Neural cell (in vitro differentiated cells): ENCODE measurements at regions not wholly inside any gene's neighbourhood (a gene's known extent, or its start where the extent isn't known, plus 50 kb on each side); places are given as distances from the start of the nearest gene placed in this dataset.

ENCODE experiments used
- H2AFZ ChIP-seq: fragments of 200-600, 300-800 bp; sonication (generic), shearing (Covaris generic); 2 replicates; pipeline ENCODE4 v1.6.0; 2014; ENCODE audit warnings: low read depth, mild to moderate bottlenecking, antibody characterized with exemption, low read length, moderate library complexity
- H3F3A ChIP-seq: fragments of 200-600 bp; shearing (Covaris generic); 2 replicates; pipeline ENCODE4 v1.6.1; 2016; ENCODE audit warnings: mild to moderate bottlenecking, moderate library complexity, mixed read lengths, antibody characterized with exemption, low read length; ENCODE audit not compliant: insufficient read depth, poor library complexity, severe bottlenecking
- H3K27ac ChIP-seq: fragments of 200-600, 300-800 bp; sonication (generic), shearing (Covaris generic); 2 replicates; pipeline ENCODE4 v1.5.1; 2014; ENCODE audit warnings: mild to moderate bottlenecking, low read length, moderate library complexity
- H3K27me3 ChIP-seq: fragments of 300-800, 200-600 bp; sonication (generic), shearing (Covaris generic); 2 replicates; pipeline ENCODE4 v1.6.0; 2014; ENCODE audit warnings: mild to moderate bottlenecking, low read depth, low read length, moderate library complexity; ENCODE audit not compliant: insufficient read depth
- H3K36me3 ChIP-seq: fragments of 300-800, 200-600 bp; sonication (generic), shearing (Covaris generic); 2 replicates; pipeline ENCODE4 v1.5.1; 2014; ENCODE audit warnings: mild to moderate bottlenecking, antibody characterized with exemption, low read length, moderate library complexity; ENCODE audit not compliant: insufficient read depth
- H3K4me2 ChIP-seq: fragments of 300-800, 200-600 bp; sonication (generic), shearing (Covaris generic); 2 replicates; pipeline ENCODE4 v1.6.0; 2014; ENCODE audit warnings: mild to moderate bottlenecking, low read length
- H3K4me3 ChIP-seq: fragments of 300-800, 200-600 bp; sonication (generic), shearing (Covaris generic); 2 replicates; pipeline ENCODE4 v1.5.1; 2014; ENCODE audit warnings: mild to moderate bottlenecking, low read length, moderate library complexity
- H3K79me2 ChIP-seq: fragments of 200-600 bp; shearing (Covaris generic); replicated peaks from 2 replicates; pipeline ENCODE4 v1.6.0; 2014; ENCODE audit warnings: mild to moderate bottlenecking, low read length, moderate library complexity; ENCODE audit not compliant: insufficient read depth
- H3K9ac ChIP-seq: fragments of 300-800, 200-600 bp; sonication (generic), shearing (Covaris generic); 2 replicates; pipeline ENCODE4 v1.6.1; 2016; ENCODE audit warnings: mild to moderate bottlenecking, low read length, mixed read lengths
- H3K9me2 ChIP-seq: fragments of 200-600 bp; shearing (Covaris generic); 2 replicates; pipeline ENCODE4 v1.6.1; 2016; ENCODE audit warnings: mild to moderate bottlenecking, low read length, mixed read lengths; ENCODE audit not compliant: insufficient read depth
- H3K9me3 ChIP-seq: fragments of 200-600, 300-800 bp; sonication (generic), shearing (Covaris generic); 2 replicates; pipeline ENCODE4 v1.6.1; 2016; ENCODE audit warnings: mild to moderate bottlenecking, mixed run types, low read length, moderate library complexity, mixed read lengths
- H4K20me1 ChIP-seq: fragments of 200-600 bp; shearing (Covaris generic); 2 replicates; pipeline ENCODE4 v1.6.1; 2016; ENCODE audit warnings: mild to moderate bottlenecking, mixed run types; ENCODE audit not compliant: insufficient read depth
- CTCF ChIP-seq: fragments of 450-650 bp; IDR thresholded peaks from 2 replicates; pipeline ENCODE4 v1.5.1; 2014; ENCODE audit warnings: antibody characterized with exemption, mild to moderate bottlenecking, moderate library complexity; ENCODE audit not compliant: poor library complexity, severe bottlenecking
- EP300 ChIP-seq: fragments of 450-650 bp; conservative IDR thresholded peaks from 2 replicates; pipeline ENCODE4 v1.6.1; 2014; ENCODE audit warnings: antibody characterized with exemption, mild to moderate bottlenecking, moderate library complexity; ENCODE audit not compliant: poor library complexity, severe bottlenecking
- EZH2 ChIP-seq: fragments of 200-600, 300-800 bp; shearing (Covaris generic), sonication (generic); IDR thresholded peaks from 2 replicates; pipeline ENCODE4 v1.6.1; 2014; ENCODE audit warnings: antibody characterized with exemption, low read length, borderline replicate concordance, mild to moderate bottlenecking; ENCODE audit not compliant: insufficient read depth, poor library complexity, severe bottlenecking
- MXI1 ChIP-seq: fragments of 450-650 bp; conservative IDR thresholded peaks from 2 replicates; pipeline ENCODE4 v1.6.1; 2014; ENCODE audit warnings: antibody characterized with exemption, mild to moderate bottlenecking; ENCODE audit not compliant: poor library complexity, severe bottlenecking
- POLR2AphosphoS5 ChIP-seq: IDR thresholded peaks from 2 replicates; pipeline ENCODE4 v1.6.1; 2012
- RAD21 ChIP-seq: fragments of 450-650 bp; conservative IDR thresholded peaks from 2 replicates; pipeline ENCODE4 v1.6.1; 2014; ENCODE audit warnings: antibody characterized with exemption, mild to moderate bottlenecking, moderate library complexity
- SMC3 ChIP-seq: fragments of 450-650 bp; conservative IDR thresholded peaks from 2 replicates; pipeline ENCODE4 v1.6.1; 2014; ENCODE audit warnings: antibody characterized with exemption, mild to moderate bottlenecking, moderate library complexity; ENCODE audit not compliant: poor library complexity
- TAF1 ChIP-seq: IDR thresholded peaks from 2 replicates; pipeline ENCODE4 v1.6.1; 2012; ENCODE audit warnings: low read depth
- TF ChIP-seq, protein P1 (sequence below): IDR thresholded peaks from 2 replicates; pipeline ENCODE4 v1.6.1; 2012; ENCODE audit warnings: borderline replicate concordance

DNA sequence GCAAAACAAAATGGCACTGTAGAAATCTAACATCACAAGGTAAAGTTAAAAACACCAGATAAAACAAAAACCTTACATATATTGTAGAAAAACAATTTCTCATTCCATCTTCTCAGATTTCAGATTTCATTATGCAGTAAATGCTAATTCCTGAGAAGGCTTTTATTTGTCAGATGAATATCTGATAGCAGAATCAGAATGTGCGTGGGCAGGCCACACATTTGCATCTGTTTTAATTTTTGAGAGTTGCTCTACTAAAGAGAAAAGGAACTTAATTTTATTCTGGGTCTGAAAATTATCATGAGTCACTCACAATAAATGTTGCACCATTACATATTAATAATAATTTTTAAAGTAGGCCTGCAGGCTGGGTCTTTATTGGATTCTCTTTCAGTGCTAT is 329.3 kb upstream of the SPTLC3 start:
- Histone ChIP-seq H3K36me3 (no peaks in the 10 kb centered on the region), H3K4me2 (no peak overlapping the region), H3F3A (no peaks in the 10 kb centered on the region), H3K9me3 (no peaks in the 10 kb centered on the region), H2AFZ (no peak overlapping the region), H3K9ac (no peak overlapping the region), H3K27me3 (no peaks in the 10 kb centered on the region), H3K27ac (no peak overlapping the region), H3K79me2 (no peaks in the 10 kb centered on the region), H4K20me1 (no peaks in the 10 kb centered on the region), H3K4me3 (no peak overlapping the region), H3K9me2 (no peaks in the 10 kb centered on the region)
- no peak for TF ChIP-seq RAD21
- TF ChIP-seq SMC3 = no peak
- no peak for TF ChIP-seq TAF1
- TF ChIP-seq MXI1 = no peak
- no peak for TF ChIP-seq CTCF
- TF ChIP-seq EP300 = no peak
- TF ChIP-seq POLR2AphosphoS5 = no peak
- TF ChIP-seq, protein P1, sequence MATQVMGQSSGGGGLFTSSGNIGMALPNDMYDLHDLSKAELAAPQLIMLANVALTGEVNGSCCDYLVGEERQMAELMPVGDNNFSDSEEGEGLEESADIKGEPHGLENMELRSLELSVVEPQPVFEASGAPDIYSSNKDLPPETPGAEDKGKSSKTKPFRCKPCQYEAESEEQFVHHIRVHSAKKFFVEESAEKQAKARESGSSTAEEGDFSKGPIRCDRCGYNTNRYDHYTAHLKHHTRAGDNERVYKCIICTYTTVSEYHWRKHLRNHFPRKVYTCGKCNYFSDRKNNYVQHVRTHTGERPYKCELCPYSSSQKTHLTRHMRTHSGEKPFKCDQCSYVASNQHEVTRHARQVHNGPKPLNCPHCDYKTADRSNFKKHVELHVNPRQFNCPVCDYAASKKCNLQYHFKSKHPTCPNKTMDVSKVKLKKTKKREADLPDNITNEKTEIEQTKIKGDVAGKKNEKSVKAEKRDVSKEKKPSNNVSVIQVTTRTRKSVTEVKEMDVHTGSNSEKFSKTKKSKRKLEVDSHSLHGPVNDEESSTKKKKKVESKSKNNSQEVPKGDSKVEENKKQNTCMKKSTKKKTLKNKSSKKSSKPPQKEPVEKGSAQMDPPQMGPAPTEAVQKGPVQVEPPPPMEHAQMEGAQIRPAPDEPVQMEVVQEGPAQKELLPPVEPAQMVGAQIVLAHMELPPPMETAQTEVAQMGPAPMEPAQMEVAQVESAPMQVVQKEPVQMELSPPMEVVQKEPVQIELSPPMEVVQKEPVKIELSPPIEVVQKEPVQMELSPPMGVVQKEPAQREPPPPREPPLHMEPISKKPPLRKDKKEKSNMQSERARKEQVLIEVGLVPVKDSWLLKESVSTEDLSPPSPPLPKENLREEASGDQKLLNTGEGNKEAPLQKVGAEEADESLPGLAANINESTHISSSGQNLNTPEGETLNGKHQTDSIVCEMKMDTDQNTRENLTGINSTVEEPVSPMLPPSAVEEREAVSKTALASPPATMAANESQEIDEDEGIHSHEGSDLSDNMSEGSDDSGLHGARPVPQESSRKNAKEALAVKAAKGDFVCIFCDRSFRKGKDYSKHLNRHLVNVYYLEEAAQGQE = no peak
- no peak for TF ChIP-seq EZH2

GRCh38 chr20:12682613-12683012 is 326.2 kb upstream of the SPTLC3 start:
- no peaks in the 10 kb centered on the region for H3K79me2 ChIP-seq
- H3K4me2 ChIP-seq = no peak overlapping the region
- H3K4me3 ChIP-seq = no peak overlapping the region
- no peaks in the 10 kb centered on the region for H3K9me3 ChIP-seq
- no peak overlapping the region for H3K9ac ChIP-seq
- no peak overlapping the region for H3K27ac ChIP-seq
- no peaks in the 10 kb centered on the region for H3F3A ChIP-seq
- TF ChIP-seq RAD21 (no peak), MXI1 (no peak), SMC3 (no peak), CTCF (no peak), POLR2AphosphoS5 (no peak), EP300 (no peak)
- TF ChIP-seq, protein P1 = no peak
- no peaks in the 10 kb centered on the region for H3K27me3 ChIP-seq
- H2AFZ ChIP-seq = no peak overlapping the region
- no peaks in the 10 kb centered on the region for H3K36me3 ChIP-seq
- no peaks in the 10 kb centered on the region for H4K20me1 ChIP-seq
- H3K9me2 ChIP-seq = no peaks in the 10 kb centered on the region
